ENCODE measurements at regions not wholly inside any gene's neighbourhood (a gene's known extent, or its start where the extent isn't known, plus 50 kb on each side); places are given as distances from the start of the nearest gene placed in this dataset.

- TF ChIP-seq CTCF (conservative IDR thresholded peaks at IDR 0.05 in 1 of 2, IDR thresholded peaks at IDR 0.05 in 1 of 2; ENCODE audit: low read depth in 1 of 2, low read length in 2 of 2) (no peak), EZH2 (IDR thresholded peaks at IDR 0.05; ENCODE audit: low read length, missing control alignments) (no peak)
Measured at GRCh38 chr16:50479771-50480170, 68.4 kb upstream of the NKD1 start.
